GM18868 (cell line): ENCODE measurements at regions not wholly inside any gene's neighbourhood (a gene's known extent, or its start where the extent isn't known, plus 50 kb on each side); places are given as distances from the start of the nearest gene placed in this dataset.
"Not testable (repeated sequence)": the region's sequence is repeated elsewhere in the genome, so short reads cannot be mapped to it uniquely, and the experiment has no call there.

Experiments used
- ATAC-seq: cut with Tn5 transposase; IDR thresholded peaks from one replicate; pipeline ENCODE4 v1.9.1; 2021; ENCODE audit warnings: mild to moderate bottlenecking, moderate library complexity; ENCODE audit not compliant: unreplicated experiment

DNA sequence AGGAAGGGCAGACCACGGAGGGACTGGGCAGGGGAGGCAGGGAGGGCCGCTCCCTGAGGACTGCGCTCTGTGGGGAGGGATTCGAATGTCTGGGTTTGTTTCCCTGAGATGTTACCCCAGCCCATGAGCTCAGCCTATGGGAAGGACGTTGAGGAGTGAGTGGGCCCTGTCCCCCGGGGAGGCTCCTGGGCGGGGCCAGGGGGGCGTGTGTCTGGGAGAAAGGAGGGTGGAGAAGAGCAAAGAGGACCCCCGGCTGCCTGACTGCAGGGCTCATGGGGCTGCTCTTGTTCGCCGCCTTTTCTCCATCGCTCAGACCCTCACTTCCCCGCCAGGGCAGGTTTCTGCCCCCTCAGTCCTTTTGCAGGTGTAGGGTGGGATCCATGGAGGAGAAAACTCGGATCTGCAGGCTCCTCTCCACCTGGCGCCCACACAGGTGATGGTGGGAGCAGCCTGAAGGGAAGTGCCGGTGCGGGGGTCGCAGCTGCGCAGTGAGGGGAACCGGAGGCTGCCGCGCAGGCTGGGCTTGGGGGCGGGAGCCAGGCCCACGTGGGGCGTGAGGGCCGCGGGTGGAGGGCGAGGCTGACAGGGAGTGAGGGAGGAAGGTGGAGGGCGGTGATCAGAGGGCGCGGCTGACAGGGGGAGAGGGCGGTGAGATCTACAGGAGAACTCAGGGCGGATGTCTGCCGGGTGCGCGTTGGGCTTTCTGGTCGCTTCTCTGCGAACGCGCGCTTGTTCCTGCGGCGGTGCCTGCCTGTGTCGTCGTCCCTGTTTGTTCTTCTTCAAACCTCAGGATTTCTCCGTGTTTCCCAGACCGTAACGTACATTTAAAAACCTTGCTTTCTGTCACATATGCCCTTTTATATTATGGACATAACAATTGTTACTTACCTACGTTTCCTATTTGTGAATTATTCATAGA is 198.2 kb upstream of the NPAP1 start:
- ATAC-seq, result not testable (repeated sequence)

DNA sequence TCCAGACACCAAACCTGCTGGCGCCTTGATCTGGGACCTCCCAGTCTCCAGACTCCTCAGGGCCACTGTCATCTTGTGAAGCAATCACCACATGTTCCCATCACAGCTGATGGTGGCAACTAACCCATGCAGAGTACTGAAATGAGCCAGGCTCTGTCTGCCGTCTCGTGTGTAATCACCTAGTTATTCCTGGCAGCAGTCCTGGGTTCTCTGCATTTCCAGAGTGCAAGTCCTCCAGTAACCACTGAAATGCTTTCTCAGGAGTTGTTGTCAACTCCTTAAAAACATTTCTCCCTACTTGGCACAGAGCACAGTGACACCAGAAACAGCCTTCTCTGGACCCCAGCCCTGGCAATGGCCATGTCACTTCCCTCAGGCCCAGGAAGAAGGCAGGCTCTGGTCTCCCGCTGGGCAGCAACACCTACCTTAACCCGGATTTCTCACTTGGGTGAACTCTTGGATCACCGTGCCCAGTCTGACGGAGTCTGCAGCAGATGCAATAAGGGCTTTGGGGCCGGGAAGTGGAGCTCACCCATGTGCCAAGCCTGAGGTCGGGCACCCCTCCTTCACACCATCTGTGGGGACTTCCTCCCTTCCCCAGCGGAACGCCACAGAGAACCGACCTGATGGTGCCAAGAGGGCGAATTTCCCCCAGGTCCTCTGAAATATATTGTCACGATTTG is 189.5 kb upstream of the NPAP1 start:
- not testable (repeated sequence) for ATAC-seq

- ATAC-seq, result not testable (repeated sequence)
These were observed 187.2 kb upstream of the NPAP1 start for GRCh38 chr15:24488164-24488907.

DNA sequence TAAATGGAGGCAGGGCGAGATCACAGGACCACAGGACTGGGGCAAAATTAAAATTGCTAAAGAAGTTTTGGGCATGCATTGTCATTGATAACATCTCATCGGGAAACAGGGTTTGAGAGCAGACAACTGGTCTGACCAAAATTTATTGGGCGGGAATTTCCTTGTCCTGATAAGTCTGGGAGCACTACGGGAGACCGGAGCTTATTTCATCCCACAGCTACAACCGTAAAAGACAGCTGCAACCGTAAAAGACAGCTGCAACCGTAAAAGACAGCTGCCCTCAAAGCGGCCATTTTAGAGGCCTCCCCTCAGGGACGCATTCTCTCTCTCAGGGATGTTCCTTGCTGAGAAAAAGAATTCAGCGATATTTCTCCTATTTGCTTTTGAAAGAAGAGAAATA is 170.4 kb upstream of the NPAP1 start:
- not testable (repeated sequence) for ATAC-seq

- not testable (repeated sequence) for ATAC-seq
These were observed 165.9 kb upstream of the NPAP1 start for GRCh38 chr15:24509714-24510113.

DNA sequence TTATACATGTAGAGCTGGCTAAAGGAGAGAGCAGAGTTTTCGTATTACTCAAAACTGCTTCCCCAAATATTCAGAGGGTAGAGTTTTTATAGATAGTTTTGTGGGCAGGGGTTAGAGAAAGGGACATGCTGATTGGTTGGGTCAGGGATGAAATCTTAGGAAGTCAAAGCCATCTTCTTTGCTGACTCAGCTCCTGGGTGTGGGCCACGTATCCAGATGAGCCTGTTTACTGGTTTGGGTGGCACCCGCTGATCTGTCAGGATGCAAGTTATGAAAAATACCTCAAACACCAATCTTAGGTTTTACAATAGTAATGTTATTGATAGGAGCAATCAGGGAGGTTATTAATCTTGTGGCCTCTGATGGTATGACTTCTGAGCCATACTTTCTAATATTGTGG is 164.0 kb upstream of the NPAP1 start:
- ATAC-seq, result not testable (repeated sequence)

DNA sequence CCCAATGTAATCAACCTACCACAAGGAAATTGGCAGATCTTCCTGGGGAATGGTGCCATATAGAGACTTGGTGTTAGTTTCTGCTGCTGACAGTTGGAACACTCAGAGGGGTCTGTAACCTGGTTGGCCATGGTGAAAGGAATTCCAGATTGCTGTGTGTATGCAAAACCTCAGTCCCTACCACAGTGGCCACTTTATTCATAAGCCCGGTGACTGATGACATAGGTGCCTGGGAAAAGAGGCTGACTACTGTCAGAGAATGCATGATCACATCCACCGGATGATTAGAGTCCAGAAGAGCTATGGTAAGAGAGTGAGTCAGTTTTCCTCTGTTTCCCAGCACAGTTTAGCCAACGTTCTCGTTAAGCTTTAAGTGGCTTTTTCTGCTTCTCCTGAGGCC is 156.8 kb upstream of the NPAP1 start:
- ATAC-seq, result not testable (repeated sequence)

DNA sequence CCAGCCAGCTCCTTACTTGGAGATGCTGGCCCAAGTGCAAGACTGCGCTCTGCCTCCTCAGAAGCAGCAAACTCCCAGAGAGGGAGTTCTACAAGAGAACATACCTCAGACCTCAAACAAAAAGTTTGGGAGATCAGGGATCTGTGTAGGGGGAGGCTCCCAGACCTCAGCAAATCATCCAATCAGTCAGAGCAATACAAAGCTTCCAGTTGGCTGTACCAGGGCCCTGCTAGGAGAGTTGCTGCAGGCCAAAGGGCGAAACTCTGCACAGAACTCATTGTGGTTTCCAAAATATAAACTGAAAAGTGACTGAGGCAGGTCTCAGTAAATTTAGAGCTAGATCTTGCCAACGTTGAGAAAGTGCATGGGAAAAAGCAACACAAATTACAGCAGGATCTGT is 144.3 kb upstream of the NPAP1 start:
- not testable (repeated sequence) for ATAC-seq

DNA sequence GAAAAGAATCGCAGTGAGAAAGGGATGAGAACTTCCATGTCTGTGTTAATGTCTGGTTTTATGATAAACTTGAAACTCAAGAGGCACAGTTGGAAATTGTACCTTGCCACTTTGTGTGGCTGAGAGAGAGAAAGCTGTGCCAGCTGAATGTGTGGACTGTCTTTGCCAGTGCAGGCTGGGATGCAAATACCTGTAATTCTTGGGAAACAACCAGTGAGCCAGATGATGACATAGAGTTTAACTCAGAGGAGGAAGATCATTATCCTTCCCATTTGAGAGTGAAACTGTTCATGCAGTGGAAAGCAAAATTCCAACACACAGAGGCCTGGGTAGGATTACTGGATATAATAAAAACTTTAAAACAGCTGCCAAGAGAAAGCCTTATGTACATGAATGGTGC is 141.5 kb upstream of the NPAP1 start:
- not testable (repeated sequence) for ATAC-seq

GRCh38 chr15:24557281-24557680 is 118.3 kb upstream of the NPAP1 start:
- ATAC-seq, result not testable (repeated sequence)

DNA sequence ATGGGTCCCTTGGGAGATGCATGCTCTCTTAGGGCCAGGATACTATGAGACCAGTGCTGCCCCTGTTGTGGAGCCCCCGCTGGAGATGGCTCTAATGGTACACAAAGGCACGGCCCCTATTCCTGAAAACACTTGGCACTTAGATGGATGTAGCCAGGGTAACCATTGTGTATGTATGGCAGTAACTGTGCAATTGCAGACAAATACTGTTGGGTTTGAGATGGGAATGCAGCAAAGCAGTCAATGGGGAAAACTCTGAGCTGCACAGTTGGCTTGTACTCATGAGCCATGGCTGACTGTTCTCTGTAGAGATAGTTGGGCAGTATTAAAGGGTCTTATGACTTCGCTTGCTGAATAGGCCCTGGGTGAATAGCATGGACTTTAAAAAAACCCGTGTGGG is 67.9 kb upstream of the NPAP1 start:
- ATAC-seq, result no peak

GRCh38 chr15:24617646-24618045 is 57.9 kb upstream of the NPAP1 start:
- no peak for ATAC-seq

GRCh38 chr15:24621630-24622215 is 53.9 kb upstream of the NPAP1 start:
- no peak for ATAC-seq
